ENCODE measurements at regions not wholly inside any gene's neighbourhood (a gene's known extent, or its start where the extent isn't known, plus 50 kb on each side); places are given as distances from the start of the nearest gene placed in this dataset.

GRCh38 chr15:35724626-35725025, 178.7 kb upstream of the DPH6 start:
- no peak for TF ChIP-seq POLR2A (IDR thresholded peaks at IDR 0.05)
- TF ChIP-seq CTCF (IDR thresholded peaks at IDR 0.05), result no peak

All from adrenal gland (tissue), 5 donors.